ENCODE measurements at regions not wholly inside any gene's neighbourhood (a gene's known extent, or its start where the extent isn't known, plus 50 kb on each side); places are given as distances from the start of the nearest gene placed in this dataset.

DNA sequence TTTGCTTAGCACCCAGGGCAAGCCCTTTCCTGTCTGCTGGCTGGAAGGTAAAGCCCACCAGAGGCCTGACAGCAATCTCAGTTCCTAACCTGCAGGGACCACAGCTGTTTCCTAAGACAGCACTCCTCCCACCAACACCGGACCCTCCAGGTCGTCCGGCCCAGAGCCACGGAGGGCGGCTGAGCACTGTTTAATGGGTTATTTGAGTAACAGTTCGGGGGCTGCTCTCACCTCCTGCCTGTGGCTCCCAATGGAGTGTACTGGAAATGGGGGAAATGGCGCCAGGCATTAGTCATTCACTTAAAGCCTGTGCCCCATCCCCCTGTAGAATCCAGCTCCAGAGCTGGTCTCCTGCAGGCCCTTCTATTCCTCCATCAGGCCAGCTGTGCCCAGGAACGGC lies 81.6 kb upstream of the ADRA2C start:
- TF ChIP-seq POLR2A (IDR thresholded peaks at IDR 0.05): no peak
- TF ChIP-seq, protein P1, sequence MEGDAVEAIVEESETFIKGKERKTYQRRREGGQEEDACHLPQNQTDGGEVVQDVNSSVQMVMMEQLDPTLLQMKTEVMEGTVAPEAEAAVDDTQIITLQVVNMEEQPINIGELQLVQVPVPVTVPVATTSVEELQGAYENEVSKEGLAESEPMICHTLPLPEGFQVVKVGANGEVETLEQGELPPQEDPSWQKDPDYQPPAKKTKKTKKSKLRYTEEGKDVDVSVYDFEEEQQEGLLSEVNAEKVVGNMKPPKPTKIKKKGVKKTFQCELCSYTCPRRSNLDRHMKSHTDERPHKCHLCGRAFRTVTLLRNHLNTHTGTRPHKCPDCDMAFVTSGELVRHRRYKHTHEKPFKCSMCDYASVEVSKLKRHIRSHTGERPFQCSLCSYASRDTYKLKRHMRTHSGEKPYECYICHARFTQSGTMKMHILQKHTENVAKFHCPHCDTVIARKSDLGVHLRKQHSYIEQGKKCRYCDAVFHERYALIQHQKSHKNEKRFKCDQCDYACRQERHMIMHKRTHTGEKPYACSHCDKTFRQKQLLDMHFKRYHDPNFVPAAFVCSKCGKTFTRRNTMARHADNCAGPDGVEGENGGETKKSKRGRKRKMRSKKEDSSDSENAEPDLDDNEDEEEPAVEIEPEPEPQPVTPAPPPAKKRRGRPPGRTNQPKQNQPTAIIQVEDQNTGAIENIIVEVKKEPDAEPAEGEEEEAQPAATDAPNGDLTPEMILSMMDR (IDR thresholded peaks at IDR 0.05): no peak

Measured in body of pancreas (tissue), 4 donors.